IMR-90 (cell line): ENCODE measurements at regions not wholly inside any gene's neighbourhood (a gene's known extent, or its start where the extent isn't known, plus 50 kb on each side); places are given as distances from the start of the nearest gene placed in this dataset.
A peak's percentile ranks its signal among the peaks of the same experiment; 100 is the strongest.

ENCODE experiments used
- ATAC-seq: fragments of 200-7000 bp; cut with Tn5 transposase; 2 replicates; pipeline ENCODE4 v1.9.1; 2020; ENCODE audit warnings: low read depth, mild to moderate bottlenecking, moderate library complexity
- BruUV-seq: library from RNA; stranded (reverse); fragments of 400-500 nt; replicated peaks from 2 replicates; lab custom pipeline; 2021; lab: Mats Ljungman, UMichigan
- CTCF ChIA-PET: fragments of 300-600 bp; formaldehyde crosslinking; extraction: SDS; loops from one replicate; lab custom pipeline; 2021; ENCODE audit warnings: antibody characterized with exemption; lab: Yijun Ruan, JAX
- POLR2A ChIA-PET: fragments of 300-600 bp; sonication (Branson Sonifier 250); formaldehyde crosslinking; loops from one replicate; lab custom pipeline; 2022; ENCODE audit warnings: antibody characterized with exemption; ENCODE audit not compliant: unreplicated experiment; lab: Charles Lee
- DNase-seq: peaks from one replicate; pipeline ENCODE4 v3.0.0; 2013
- H2AFZ ChIP-seq: replicated peaks from 2 replicates; pipeline ENCODE3; 2013; ENCODE audit warnings: low read length, mild to moderate bottlenecking; ENCODE audit not compliant: poor library complexity
- H2AK5ac ChIP-seq: 2 replicates; pipeline ENCODE4 v1.6.1; 2013; ENCODE audit warnings: low read depth, low read length, inconsistent platforms
- H2AK9ac ChIP-seq: replicated peaks from 2 replicates; pipeline ENCODE3; 2013; ENCODE audit warnings: mild to moderate bottlenecking, low read depth, low read length, moderate library complexity; ENCODE audit not compliant: poor library complexity
- H2BK120ac ChIP-seq: 2 replicates; pipeline ENCODE4 v1.6.1; 2013; ENCODE audit warnings: low read depth, low read length, inconsistent platforms
- H2BK15ac ChIP-seq: 3 replicates; pipeline ENCODE4 v1.6.1; 2013; ENCODE audit warnings: low read depth, low read length, inconsistent platforms
- H2BK20ac ChIP-seq: 2 replicates; pipeline ENCODE4 v1.6.1; 2013; ENCODE audit warnings: low read depth, mild to moderate bottlenecking, inconsistent platforms, low read length, moderate library complexity
- H2BK5ac ChIP-seq: 2 replicates; pipeline ENCODE4 v1.6.1; 2013; ENCODE audit warnings: mild to moderate bottlenecking, low read depth, low read length, inconsistent platforms; ENCODE audit not compliant: poor library complexity, severe bottlenecking
- H3K14ac ChIP-seq: replicated peaks from 2 replicates; pipeline ENCODE4 v1.6.1; 2013; ENCODE audit warnings: low read depth, low read length, inconsistent platforms
- H3K18ac ChIP-seq: 2 replicates; pipeline ENCODE4 v1.6.1; 2013; ENCODE audit warnings: low read depth, low read length, control low read depth
- H3K23ac ChIP-seq: 2 replicates; pipeline ENCODE4 v1.6.1; 2013; ENCODE audit warnings: low read depth, low read length, inconsistent platforms
- H3K27ac ChIP-seq: 2 replicates; pipeline ENCODE4 v1.5.1; 2013; ENCODE audit warnings: mild to moderate bottlenecking, control low read depth, low read length; ENCODE audit not compliant: insufficient read depth
- H3K27me3 ChIP-seq: 2 replicates; pipeline ENCODE4 v1.6.1; 2013; ENCODE audit warnings: low read length; ENCODE audit not compliant: control insufficient read depth, insufficient read depth
- H3K36me3 ChIP-seq: 2 replicates; pipeline ENCODE4 v1.6.1; 2013; ENCODE audit warnings: low read length, mixed read lengths; ENCODE audit not compliant: control insufficient read depth, insufficient read depth
- H3K4ac ChIP-seq: 2 replicates; pipeline ENCODE4 v1.6.1; 2013; ENCODE audit warnings: low read depth, low read length, inconsistent platforms
- H3K4me1 ChIP-seq: 2 replicates; pipeline ENCODE4 v1.6.1; 2013; ENCODE audit warnings: low read length, mixed read lengths; ENCODE audit not compliant: control insufficient read depth, insufficient read depth
- H3K4me2 ChIP-seq: 2 replicates; pipeline ENCODE4 v1.6.1; 2013; ENCODE audit warnings: low read depth, mild to moderate bottlenecking, control low read depth, low read length, moderate library complexity
- H3K4me3 ChIP-seq: 2 replicates; pipeline ENCODE4 v1.5.1; 2013; ENCODE audit warnings: low read depth, mild to moderate bottlenecking, control low read depth, low read length, moderate library complexity; ENCODE audit not compliant: insufficient read depth
- H3K56ac ChIP-seq: 2 replicates; pipeline ENCODE4 v1.6.1; 2013; ENCODE audit warnings: low read length, inconsistent platforms; ENCODE audit not compliant: insufficient read depth; ENCODE audit errors: extremely low read depth
- H3K79me1 ChIP-seq, 2 experiments: 2 replicates each; pipeline ENCODE4 v1.6.1; 2013; ENCODE audit warnings: low read length in 2 of 2, inconsistent platforms in 1 of 2, low read depth in 1 of 2
- H3K9ac ChIP-seq: 2 replicates; pipeline ENCODE4 v1.6.1; 2013; ENCODE audit warnings: low read depth, low read length, control low read depth
- H3K9me1 ChIP-seq: 2 replicates; pipeline ENCODE4 v1.6.1; 2013; ENCODE audit warnings: low read length, inconsistent platforms; ENCODE audit not compliant: insufficient read depth
- H3K9me3 ChIP-seq: 2 replicates; pipeline ENCODE4 v1.6.1; 2013; ENCODE audit warnings: low read length; ENCODE audit not compliant: control insufficient read depth, insufficient read depth
- H4K20me1 ChIP-seq: 2 replicates; pipeline ENCODE4 v1.6.1; 2013; ENCODE audit warnings: low read length, inconsistent platforms; ENCODE audit not compliant: insufficient read depth
- H4K5ac ChIP-seq: 2 replicates; pipeline ENCODE4 v1.6.1; 2013; ENCODE audit warnings: mild to moderate bottlenecking, low read depth, low read length, control low read depth
- H4K8ac ChIP-seq, 2 experiments: 2 replicates each; pipeline ENCODE4 v1.6.1; 2013; ENCODE audit warnings: low read depth in 2 of 2, low read length in 2 of 2, control low read depth in 1 of 2, inconsistent platforms in 1 of 2
- H4K91ac ChIP-seq: 2 replicates; pipeline ENCODE4 v1.6.1; 2013; ENCODE audit warnings: low read depth, low read length, inconsistent platforms; ENCODE audit not compliant: insufficient read depth
- BHLHE40 ChIP-seq: fragments of 150-350 bp; IDR thresholded peaks from 2 replicates; pipeline ENCODE4 v1.6.1; 2016; ENCODE audit warnings: mild to moderate bottlenecking, low read depth, low read length
- CHD1 ChIP-seq: IDR thresholded peaks from 2 replicates; pipeline ENCODE4 v1.6.1; 2012; ENCODE audit warnings: low read depth, low read length, improper control_type of control experiment
- FOS ChIP-seq: fragments of 150-350 bp; IDR thresholded peaks from 2 replicates; pipeline ENCODE4 v1.6.1; 2016; ENCODE audit warnings: low read depth, low read length
- MAFK ChIP-seq: IDR thresholded peaks from 2 replicates; pipeline ENCODE4 v1.6.1; 2012; ENCODE audit warnings: low read depth, low read length, improper control_type of control experiment
- MAZ ChIP-seq: IDR thresholded peaks from 2 replicates; pipeline ENCODE4 v1.6.1; 2012; ENCODE audit warnings: low read depth, mild to moderate bottlenecking, low read length, improper control_type of control experiment, moderate library complexity, borderline replicate concordance
- NFE2L2 ChIP-seq: fragments of 150-350 bp; IDR thresholded peaks from 2 replicates; pipeline ENCODE4 v1.6.1; 2016; ENCODE audit warnings: low read depth, mild to moderate bottlenecking, low read length
- RAD21 ChIP-seq: IDR thresholded peaks from 2 replicates; pipeline ENCODE4 v1.6.1; 2012; ENCODE audit warnings: low read length, improper control_type of control experiment
- RFX5 ChIP-seq: IDR thresholded peaks from 2 replicates; pipeline ENCODE4 v1.8.0; 2012; ENCODE audit warnings: low read depth, mild to moderate bottlenecking, low read length, moderate library complexity
- SMC3 ChIP-seq: fragments of 150-350 bp; IDR thresholded peaks from 2 replicates; pipeline ENCODE4 v1.6.1; 2016; ENCODE audit warnings: low read depth, mild to moderate bottlenecking, antibody characterized with exemption, low read length, moderate library complexity
- WGBS, 2 experiments: methylation state at CpG; one replicate each; pipeline versions ENCODE4 v1.1.5 to v1.1.7; 2013; ENCODE audit warnings: missing lambda C conversion rate in 2 of 2; ENCODE audit not compliant: insufficient read length in 1 of 2; ENCODE audit errors: extremely low coverage in 2 of 2; 5-methylcytosine and 5-hydroxymethylcytosine counted together
- dilution Hi-C: fragments of 300-500 bp; cut with HindIII; formaldehyde crosslinking; loops from one replicate; pipeline ENCODE4 v1.14.3; 2018; ENCODE audit warnings: low sequenced_read_pairs; ENCODE audit not compliant: unreplicated experiment
- in situ Hi-C: fragments of 300-500 bp; cut with MboI; formaldehyde crosslinking; loops from 3 replicates; pipeline ENCODE4 v1.14.3; 2019; ENCODE audit warnings: low sequenced_read_pairs, inconsistent platforms, mixed read lengths
- intact Hi-C: fragments of 100-400 bp; cut with micrococcal nuclease; formaldehyde crosslinking; loops from 2 replicates; pipeline ENCODE4 v1.10.0; 2022
- TF ChIP-seq, protein P1 (sequence below): fragments of 150-350 bp; IDR thresholded peaks from 2 replicates; pipeline ENCODE4 v1.6.1; 2017; ENCODE audit warnings: mild to moderate bottlenecking, antibody characterized with exemption, low read length, low read depth
- TF ChIP-seq, protein P2 (sequence below): fragments of 150-350 bp; IDR thresholded peaks from 2 replicates; pipeline ENCODE4 v1.6.1; 2016; ENCODE audit warnings: low read depth, mild to moderate bottlenecking, low read length, moderate library complexity, borderline replicate concordance
- TF ChIP-seq, protein P3 (sequence below): conservative IDR thresholded peaks from 2 replicates; pipeline ENCODE4 v1.5.1; 2012; ENCODE audit warnings: mild to moderate bottlenecking, low read depth, low read length, improper control_type of control experiment

DNA sequence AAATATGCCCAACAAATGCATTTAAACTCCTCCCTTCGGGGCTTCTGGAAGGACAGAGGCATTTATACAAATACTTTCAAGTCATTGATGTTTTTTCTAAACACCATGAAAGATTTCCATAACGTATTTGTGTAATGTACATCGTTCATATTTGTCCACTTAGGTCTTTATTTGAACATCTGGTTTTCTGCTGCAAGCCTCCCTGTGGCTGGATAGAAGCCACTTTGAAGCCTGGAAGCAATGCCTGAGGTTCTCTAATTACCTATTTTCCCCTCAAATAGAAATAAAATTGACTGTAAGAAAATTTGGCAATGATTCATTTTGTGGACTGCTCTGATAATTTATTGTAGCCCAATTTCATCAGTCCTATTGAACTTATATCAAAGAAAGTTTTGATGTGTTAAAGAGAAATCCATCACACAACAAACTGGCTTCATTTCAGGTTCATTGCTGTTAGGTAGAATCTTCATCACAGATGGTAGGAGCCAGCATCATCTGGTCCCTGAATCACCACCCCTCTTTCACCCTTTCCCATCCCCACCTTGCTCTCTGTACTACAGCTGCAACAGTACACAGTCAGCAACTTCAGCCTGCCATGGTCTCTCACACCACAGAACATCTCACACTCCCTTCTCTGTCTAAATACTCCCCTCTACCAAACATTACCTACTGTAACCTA is 186.0 kb upstream of the MGMT start:
- Histone ChIP-seq H2BK5ac (no peak overlapping the region), H3K36me3 (no peaks in the 10 kb centered on the region; the same call in 1 of the 2 replicates), H3K4me3 (no peak overlapping the region), H4K91ac (peak overlapping the region; percentile 61; the same call in 1 of the 2 replicates), H2AK9ac (no peak overlapping the region), H3K4me1 (no peaks in the 10 kb centered on the region), H3K4me2 (no peak overlapping the region), H2BK120ac (no peak overlapping the region), H3K18ac (peak overlapping the region; percentile 65; the same call in 1 of the 2 replicates), H4K20me1 (no peaks in the 10 kb centered on the region), H3K27me3 (no peaks in the 10 kb centered on the region), H2BK15ac (no peak overlapping the region; the same call in 1 of the 3 replicates), H2AFZ (no peak overlapping the region), H3K9me1 (no peaks in the 10 kb centered on the region), H3K9me3 (peaks cover 10% of the 10 kb centered on the region), H3K9ac (no peak overlapping the region), H3K4ac (no peak overlapping the region), H4K8ac (no peak overlapping the region), H3K79me1 (no peaks in the 10 kb centered on the region), H3K23ac (no peak overlapping the region), H3K56ac (no peak overlapping the region), H4K5ac (peak overlapping the region; percentile 63; the same call in 1 of the 2 replicates), H3K14ac (no peak overlapping the region), H2BK20ac (no peak overlapping the region), H3K27ac (no peak overlapping the region), H2AK5ac (no peak overlapping the region)
- ATAC-seq (no peak), DNase-seq (no peak)
- in situ Hi-C loops, result no loop called here
- POLR2A ChIA-PET, result no interaction called here
- TF ChIP-seq NFE2L2 (no peak), RAD21 (no peak), MAZ (no peak), SMC3 (no peak), BHLHE40 (no peak), CHD1 (no peak), RFX5 (no peak), FOS (no peak), MAFK (no peak)
- TF ChIP-seq, protein P1, sequence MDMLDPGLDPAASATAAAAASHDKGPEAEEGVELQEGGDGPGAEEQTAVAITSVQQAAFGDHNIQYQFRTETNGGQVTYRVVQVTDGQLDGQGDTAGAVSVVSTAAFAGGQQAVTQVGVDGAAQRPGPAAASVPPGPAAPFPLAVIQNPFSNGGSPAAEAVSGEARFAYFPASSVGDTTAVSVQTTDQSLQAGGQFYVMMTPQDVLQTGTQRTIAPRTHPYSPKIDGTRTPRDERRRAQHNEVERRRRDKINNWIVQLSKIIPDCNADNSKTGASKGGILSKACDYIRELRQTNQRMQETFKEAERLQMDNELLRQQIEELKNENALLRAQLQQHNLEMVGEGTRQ, result no peak
- TF ChIP-seq, protein P2, sequence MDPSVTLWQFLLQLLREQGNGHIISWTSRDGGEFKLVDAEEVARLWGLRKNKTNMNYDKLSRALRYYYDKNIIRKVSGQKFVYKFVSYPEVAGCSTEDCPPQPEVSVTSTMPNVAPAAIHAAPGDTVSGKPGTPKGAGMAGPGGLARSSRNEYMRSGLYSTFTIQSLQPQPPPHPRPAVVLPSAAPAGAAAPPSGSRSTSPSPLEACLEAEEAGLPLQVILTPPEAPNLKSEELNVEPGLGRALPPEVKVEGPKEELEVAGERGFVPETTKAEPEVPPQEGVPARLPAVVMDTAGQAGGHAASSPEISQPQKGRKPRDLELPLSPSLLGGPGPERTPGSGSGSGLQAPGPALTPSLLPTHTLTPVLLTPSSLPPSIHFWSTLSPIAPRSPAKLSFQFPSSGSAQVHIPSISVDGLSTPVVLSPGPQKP, result no peak
- TF ChIP-seq, protein P3, sequence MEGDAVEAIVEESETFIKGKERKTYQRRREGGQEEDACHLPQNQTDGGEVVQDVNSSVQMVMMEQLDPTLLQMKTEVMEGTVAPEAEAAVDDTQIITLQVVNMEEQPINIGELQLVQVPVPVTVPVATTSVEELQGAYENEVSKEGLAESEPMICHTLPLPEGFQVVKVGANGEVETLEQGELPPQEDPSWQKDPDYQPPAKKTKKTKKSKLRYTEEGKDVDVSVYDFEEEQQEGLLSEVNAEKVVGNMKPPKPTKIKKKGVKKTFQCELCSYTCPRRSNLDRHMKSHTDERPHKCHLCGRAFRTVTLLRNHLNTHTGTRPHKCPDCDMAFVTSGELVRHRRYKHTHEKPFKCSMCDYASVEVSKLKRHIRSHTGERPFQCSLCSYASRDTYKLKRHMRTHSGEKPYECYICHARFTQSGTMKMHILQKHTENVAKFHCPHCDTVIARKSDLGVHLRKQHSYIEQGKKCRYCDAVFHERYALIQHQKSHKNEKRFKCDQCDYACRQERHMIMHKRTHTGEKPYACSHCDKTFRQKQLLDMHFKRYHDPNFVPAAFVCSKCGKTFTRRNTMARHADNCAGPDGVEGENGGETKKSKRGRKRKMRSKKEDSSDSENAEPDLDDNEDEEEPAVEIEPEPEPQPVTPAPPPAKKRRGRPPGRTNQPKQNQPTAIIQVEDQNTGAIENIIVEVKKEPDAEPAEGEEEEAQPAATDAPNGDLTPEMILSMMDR, result no peak
- intact Hi-C loops, result loop anchor here (5.0 kb wide), 2 partner anchors 184 to 249 kb away; no protein-coding TSS in a partner anchor
- no TSS peak for BruUV-seq
- no CpG with 5 or more reads among the region's 3 CpGs for WGBS, 2 experiments
- dilution Hi-C loops, result no loop called here
- CTCF ChIA-PET, result no interaction called here
